SK-N-MC (cell line): ENCODE measurements at regions not wholly inside any gene's neighbourhood (a gene's known extent, or its start where the extent isn't known, plus 50 kb on each side); places are given as distances from the start of the nearest gene placed in this dataset.

Experiments used
- EZH2 ChIP-seq: fragments of 200-600 bp; sonication (generic); IDR thresholded peaks from one replicate; pipeline ENCODE4 v1.6.1; 2017; ENCODE audit warnings: antibody characterized with exemption
- FOXP2 ChIP-seq: optimal IDR thresholded peaks from 2 replicates; pipeline ENCODE3; 2011; ENCODE audit warnings: mild to moderate bottlenecking, moderate library complexity; ENCODE audit not compliant: insufficient read depth; ENCODE audit errors: extremely low read length, control extremely low read depth
- POLR2AphosphoS5 ChIP-seq: IDR thresholded peaks from 2 replicates; pipeline ENCODE4 v1.6.1; 2012; ENCODE audit warnings: mild to moderate bottlenecking, low read depth, low read length, borderline replicate concordance

DNA sequence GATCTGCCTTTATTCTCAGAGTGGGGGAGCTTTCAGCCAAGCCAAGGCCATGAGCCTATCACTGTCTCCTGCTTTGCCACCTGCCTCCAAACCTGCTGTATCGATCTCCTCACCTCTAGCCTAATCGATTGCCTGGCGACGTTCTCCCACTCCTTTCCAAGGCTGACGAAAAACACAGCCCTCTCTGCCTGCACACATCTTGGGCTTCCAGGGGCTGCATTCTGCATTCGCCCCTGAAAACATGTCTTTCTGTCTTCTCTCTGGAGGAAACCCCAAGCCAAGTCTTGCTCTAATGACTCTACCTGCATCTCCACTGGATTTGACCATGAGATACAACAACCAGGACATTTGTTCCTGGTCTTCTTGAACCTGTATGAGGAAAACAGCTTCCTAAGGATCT is 540.7 kb downstream of the BCL11B start:
- TF ChIP-seq EZH2 = no peak
- TF ChIP-seq POLR2AphosphoS5 = no peak
- TF ChIP-seq FOXP2 = no peak
